ENCODE measurements at regions not wholly inside any gene's neighbourhood (a gene's known extent, or its start where the extent isn't known, plus 50 kb on each side); places are given as distances from the start of the nearest gene placed in this dataset.

GRCh38 chr17:54789101-54789880 is 111.4 kb upstream of the TOM1L1 start:
- peaks cover 10% of the 10 kb centered on the region for H3K9me3 ChIP-seq (ENCODE audit: control insufficient read depth, low read length)
- no peak overlapping the region for H3K9ac ChIP-seq (ENCODE audit: extremely low read depth, low read length, poor library complexity, severe bottlenecking)
- Mint-ChIP-seq H3K36me3 (ENCODE audit: low read depth) (no peaks in the 10 kb centered on the region), H3K9me3 (no peaks in the 10 kb centered on the region), H3K4me1 (peaks cover 14% of the 10 kb centered on the region), H3K27ac (no peak overlapping the region), H3K27me3 (ENCODE audit: insufficient read depth) (no peaks in the 10 kb centered on the region), H3K4me3 (no peak overlapping the region)
- 89 to 93% methylated on average over 8 to 10 of the region's 10 CpGs for WGBS, 2 experiments (ENCODE audit: insufficient coverage in 1 of 2, insufficient read length in 1 of 2)
- peaks cover 11% of the 10 kb centered on the region for H3K4me1 ChIP-seq (ENCODE audit: control insufficient read depth, insufficient read depth, low read length)
- H3K27me3 ChIP-seq (ENCODE audit: control insufficient read depth, insufficient read depth, low read length, poor library complexity, severe bottlenecking), result no peaks in the 10 kb centered on the region
- no peak overlapping the region for H3K4me3 ChIP-seq (ENCODE audit: low read length)
- H3K27ac ChIP-seq (ENCODE audit: low read depth, low read length), result no peak overlapping the region
- no peak for TF ChIP-seq CTCF (conservative IDR thresholded peaks at IDR 0.05)
- no peaks in the 10 kb centered on the region for H3K36me3 ChIP-seq (ENCODE audit: control insufficient read depth, insufficient read depth, low read length)
- DNase-seq, result no peak

- WGBS, 2 experiments (ENCODE audit: insufficient coverage in 1 of 2, insufficient read length in 1 of 2), result 90 to 96% methylated on average over 3 of the region's 3 CpGs
- no peaks in the 10 kb centered on the region for H3K27me3 Mint-ChIP-seq (ENCODE audit: insufficient read depth)
- H3K27me3 ChIP-seq (ENCODE audit: control insufficient read depth, insufficient read depth, low read length, poor library complexity, severe bottlenecking), result no peaks in the 10 kb centered on the region
- H3K27ac ChIP-seq (ENCODE audit: low read depth, low read length), result no peak overlapping the region
- no peaks in the 10 kb centered on the region for H3K36me3 ChIP-seq (ENCODE audit: control insufficient read depth, insufficient read depth, low read length)
- peaks cover 14% of the 10 kb centered on the region for H3K4me1 Mint-ChIP-seq
- TF ChIP-seq CTCF (conservative IDR thresholded peaks at IDR 0.05), result no peak
- H3K4me1 ChIP-seq (ENCODE audit: control insufficient read depth, insufficient read depth, low read length), result peaks cover 11% of the 10 kb centered on the region
- H3K4me3 Mint-ChIP-seq, result no peak overlapping the region
- no peak overlapping the region for H3K4me3 ChIP-seq (ENCODE audit: low read length)
- no peak for DNase-seq
- no peak overlapping the region for H3K9ac ChIP-seq (ENCODE audit: extremely low read depth, low read length, poor library complexity, severe bottlenecking)
- no peak overlapping the region for H3K27ac Mint-ChIP-seq
- no peaks in the 10 kb centered on the region for H3K36me3 Mint-ChIP-seq (ENCODE audit: low read depth)
- peaks cover 12% of the 10 kb centered on the region for H3K9me3 ChIP-seq (ENCODE audit: control insufficient read depth, low read length)
- H3K9me3 Mint-ChIP-seq, result peaks cover 3% of the 10 kb centered on the region
Measured at GRCh38 chr17:54793271-54793670, 107.4 kb upstream of the TOM1L1 start.

- Mint-ChIP-seq H3K9me3 (peaks cover 9% of the 10 kb centered on the region), H3K4me1 (peaks cover 9% of the 10 kb centered on the region), H3K4me3 (no peak overlapping the region), H3K27ac (no peak overlapping the region), H3K36me3 (ENCODE audit: low read depth) (no peaks in the 10 kb centered on the region), H3K27me3 (ENCODE audit: insufficient read depth) (no peaks in the 10 kb centered on the region)
- Histone ChIP-seq H3K9me3 (ENCODE audit: control insufficient read depth, low read length) (peaks cover 14% of the 10 kb centered on the region), H3K4me3 (ENCODE audit: low read length) (no peak overlapping the region), H3K36me3 (ENCODE audit: control insufficient read depth, insufficient read depth, low read length) (no peaks in the 10 kb centered on the region), H3K9ac (ENCODE audit: extremely low read depth, low read length, poor library complexity, severe bottlenecking) (no peak overlapping the region), H3K4me1 (ENCODE audit: control insufficient read depth, insufficient read depth, low read length) (peaks cover 8% of the 10 kb centered on the region), H3K27me3 (ENCODE audit: control insufficient read depth, insufficient read depth, low read length, poor library complexity, severe bottlenecking) (no peaks in the 10 kb centered on the region), H3K27ac (ENCODE audit: low read depth, low read length) (no peak overlapping the region)
- no peak for DNase-seq
- TF ChIP-seq CTCF (conservative IDR thresholded peaks at IDR 0.05), result no peak
Measured at GRCh38 chr17:54795046-54795445, 105.6 kb upstream of the TOM1L1 start.

Measured in endodermal cell (in vitro differentiated cells).